Natural killer cell treated with Interleukin-12 subunit alpha and Interleukin-12 subunit beta and Interleukin-15 and Interleukin-18, amount 100 ng/mL, for 72 hours (primary cell): ENCODE measurements at regions not wholly inside any gene's neighbourhood (a gene's known extent, or its start where the extent isn't known, plus 50 kb on each side); places are given as distances from the start of the nearest gene placed in this dataset.
A peak's percentile ranks its signal among the peaks of the same experiment; 100 is the strongest.
"Not testable (repeated sequence)": the region's sequence is repeated elsewhere in the genome, so short reads cannot be mapped to it uniquely, and the experiment has no call there.

ENCODE experiments used
- ATAC-seq, 2 donors: fragments of 150-1000 bp; cut with Tn5 transposase in 1 of 2; sonication (Bioruptor Pico), chemical (Tn5 transposase) in 1 of 2; 2 replicates each; pipeline ENCODE4 v1.10.0; 2021
- DNase-seq: peaks from one replicate; pipeline ENCODE4 v3.0.0; 2022; ENCODE audit warnings: low spot score
- H3K27ac Mint-ChIP-seq, 2 donors: 1 replicate in 1 of 2; 2 replicates in 1 of 2; pipeline ENCODE4 v1.8.0; 2022; ENCODE audit warnings: mixed read lengths in 2 of 2, mild to moderate bottlenecking in 1 of 2, moderate library complexity in 1 of 2
- H3K27me3 Mint-ChIP-seq, 2 donors: 1 replicate in 1 of 2; 2 replicates in 1 of 2; pipeline ENCODE4 v1.8.0; 2022; ENCODE audit warnings: mixed read lengths in 2 of 2
- H3K36me3 Mint-ChIP-seq: one replicate; pipeline ENCODE4 v1.8.0; 2022; ENCODE audit warnings: mixed read lengths
- H3K4me1 Mint-ChIP-seq, 2 donors: 1 replicate in 1 of 2; 2 replicates in 1 of 2; pipeline ENCODE4 v1.8.0; 2022; ENCODE audit warnings: low read depth in 2 of 2, mixed read lengths in 2 of 2, mild to moderate bottlenecking in 1 of 2
- H3K4me3 Mint-ChIP-seq: one replicate; pipeline ENCODE4 v1.8.0; 2022; ENCODE audit warnings: mixed read lengths
- H3K9me3 Mint-ChIP-seq: 2 replicates; pipeline ENCODE4 v1.8.0; 2022; ENCODE audit warnings: mixed read lengths

DNA sequence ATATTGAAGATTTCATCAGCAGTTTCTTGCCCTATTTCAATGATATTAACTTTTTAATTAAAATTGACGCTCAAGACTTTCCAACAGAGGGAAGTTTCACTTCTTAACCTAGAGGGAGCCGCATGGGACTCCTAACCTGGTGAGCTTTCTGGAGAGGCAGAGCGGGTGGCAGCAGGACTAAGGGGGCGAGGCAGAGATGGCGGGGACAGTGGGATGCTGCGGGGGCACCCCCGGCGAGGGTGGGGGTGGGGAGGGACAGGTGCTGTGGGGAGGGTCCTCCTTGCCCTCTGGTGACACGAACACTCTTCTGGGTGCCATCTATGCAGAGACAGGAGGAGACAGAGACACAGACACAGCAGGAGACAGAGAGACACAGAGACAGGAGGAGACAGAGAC lies 104.4 kb downstream of the ADRA2C start:
- DNase-seq, result no peak
- H3K27me3 Mint-ChIP-seq, result peaks cover 34 to 39% of the 10 kb centered on the region in 2 donors
- H3K27ac Mint-ChIP-seq, result peak overlapping the region in 1 of 2 donors; percentile 20
- H3K9me3 Mint-ChIP-seq, result no peaks in the 10 kb centered on the region
- peak overlapping the region; percentile 61 for H3K4me3 Mint-ChIP-seq
- peaks cover 8 to 15% of the 10 kb centered on the region in 2 donors for H3K4me1 Mint-ChIP-seq
- H3K36me3 Mint-ChIP-seq, result peaks cover 6% of the 10 kb centered on the region
- ATAC-seq, result no peak

DNA sequence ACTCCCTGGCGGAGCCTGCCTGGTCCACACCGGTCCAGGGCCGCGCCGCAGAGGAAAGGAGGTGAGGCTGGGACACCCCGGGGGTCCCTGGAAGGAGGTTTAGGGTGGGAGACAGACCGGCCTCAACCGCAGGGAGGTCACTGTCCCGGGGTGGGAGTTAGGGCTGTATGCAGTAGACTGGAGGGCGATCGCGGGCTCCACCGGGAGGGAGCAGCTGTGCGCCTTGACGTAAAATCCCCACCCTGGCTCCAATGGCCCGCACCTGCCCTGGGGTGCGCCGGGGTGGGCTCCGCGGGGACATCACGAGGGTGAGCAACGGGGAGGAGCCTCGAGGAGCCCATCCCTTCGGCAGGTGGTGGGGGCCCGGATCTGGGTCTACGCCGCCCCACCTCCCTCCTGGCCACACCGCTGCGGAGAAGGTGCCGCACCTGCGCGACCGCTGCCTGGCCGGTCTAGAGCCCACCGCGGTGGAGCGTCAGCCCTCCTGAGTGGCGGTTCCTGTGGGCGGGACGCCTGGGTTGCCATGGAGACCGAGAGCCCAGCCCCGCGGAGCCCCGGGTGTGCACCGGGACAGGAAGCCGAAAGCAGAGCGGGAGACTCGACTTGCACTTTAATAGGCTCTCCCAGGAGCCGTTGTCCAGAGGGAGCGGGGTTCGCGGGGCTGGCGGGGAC lies 105.1 kb downstream of the ADRA2C start:
- no peaks in the 10 kb centered on the region for H3K9me3 Mint-ChIP-seq
- peak overlapping the region; percentile 61 for H3K4me3 Mint-ChIP-seq
- peak overlapping the region in 1 of 2 donors; percentile 20 for H3K27ac Mint-ChIP-seq
- DNase-seq (peak; percentile 60), ATAC-seq (peak in 1 of 2 donors; percentile 37)
- H3K36me3 Mint-ChIP-seq, result peaks cover 6% of the 10 kb centered on the region
- peaks cover 8 to 15% of the 10 kb centered on the region in 2 donors for H3K4me1 Mint-ChIP-seq
- H3K27me3 Mint-ChIP-seq, result peaks cover 26 to 38% of the 10 kb centered on the region in 2 donors

DNA sequence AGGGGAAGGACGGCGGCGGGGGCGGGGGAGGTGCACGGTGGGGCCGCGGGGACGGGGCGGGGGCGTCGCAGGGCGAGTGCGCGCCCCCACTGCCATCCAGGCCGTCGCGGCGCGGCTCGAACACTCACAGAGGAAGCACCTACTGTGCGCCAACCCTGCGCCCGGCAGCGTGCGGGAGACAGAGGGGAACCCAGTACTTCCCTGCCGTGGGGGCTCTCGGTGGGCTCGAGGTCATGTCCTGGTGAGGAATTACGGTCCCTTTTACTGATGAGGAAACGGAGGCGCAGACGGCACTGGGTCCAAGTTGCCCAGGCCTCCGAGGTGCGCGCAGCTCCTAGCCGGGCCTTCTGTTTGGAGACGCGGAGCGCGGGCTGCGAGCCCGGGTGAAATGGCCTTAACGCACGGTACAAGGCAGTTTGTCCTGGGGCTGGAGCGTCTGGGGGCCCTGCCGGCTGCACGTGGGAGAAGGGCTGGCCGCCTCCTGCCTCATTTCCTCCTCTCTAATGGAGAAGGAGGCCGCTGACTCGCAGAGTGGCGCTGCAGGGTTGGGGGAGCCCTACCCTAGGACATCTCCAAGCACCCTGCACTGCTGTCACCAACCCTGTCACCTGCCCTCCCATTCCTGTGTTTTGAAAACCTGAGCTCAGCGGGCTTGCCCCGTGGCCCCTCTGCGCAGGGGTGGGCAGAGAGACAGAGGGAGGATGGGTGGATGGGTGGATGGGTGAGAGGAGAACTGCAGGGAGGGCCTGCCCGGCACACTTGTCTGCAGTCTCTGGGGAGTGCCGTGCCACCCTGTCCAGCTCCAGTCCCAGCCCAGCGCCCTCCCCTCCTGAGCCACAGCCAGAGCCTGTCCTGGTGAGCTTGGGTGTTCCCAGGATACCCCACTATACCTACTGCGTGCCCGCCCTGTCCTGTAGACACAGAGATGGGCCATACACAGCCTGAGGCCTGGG lies 106.0 kb downstream of the ADRA2C start:
- peaks cover 8 to 15% of the 10 kb centered on the region in 2 donors for H3K4me1 Mint-ChIP-seq
- DNase-seq (peak; percentile 47), ATAC-seq (peak in 1 of 2 donors; percentile 11)
- peaks cover 6% of the 10 kb centered on the region for H3K36me3 Mint-ChIP-seq
- H3K27me3 Mint-ChIP-seq, result peaks cover 31 to 41% of the 10 kb centered on the region in 2 donors
- no peak overlapping the region for H3K4me3 Mint-ChIP-seq
- H3K27ac Mint-ChIP-seq, result peak overlapping the region in 1 of 2 donors; percentile 30
- no peaks in the 10 kb centered on the region for H3K9me3 Mint-ChIP-seq

DNA sequence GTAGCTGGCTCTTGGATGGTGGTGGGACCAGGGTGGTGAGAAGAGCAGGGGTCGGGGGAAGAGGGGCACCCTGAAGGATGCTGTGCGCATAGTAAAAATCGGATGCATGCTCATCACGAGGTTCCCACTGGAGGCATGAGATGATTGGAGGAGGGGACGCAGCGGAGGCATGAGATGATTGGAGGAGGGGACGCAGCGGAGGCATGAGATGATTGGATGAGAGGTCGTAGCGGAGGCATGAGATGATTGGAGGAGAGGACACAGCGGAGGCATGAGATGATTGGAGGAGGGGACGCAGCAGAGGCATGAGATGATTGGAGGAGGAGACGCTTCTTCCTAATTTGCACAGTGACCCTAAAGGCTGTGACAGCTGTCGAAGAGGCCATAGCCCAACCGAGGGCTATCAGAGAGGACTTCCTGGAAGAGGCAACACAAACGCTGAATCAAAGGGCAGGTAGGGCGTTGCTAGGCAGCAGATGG lies 106.7 kb downstream of the ADRA2C start:
- ATAC-seq (no peak), DNase-seq (no peak)
- Mint-ChIP-seq H3K4me1 (peaks cover 9 to 15% of the 10 kb centered on the region in 2 donors), H3K27me3 (peaks cover 38 to 44% of the 10 kb centered on the region in 2 donors), H3K9me3 (no peaks in the 10 kb centered on the region), H3K36me3 (peaks cover 13% of the 10 kb centered on the region), H3K4me3 (peak overlapping the region; percentile 25), H3K27ac (peak overlapping the region in 1 of 2 donors; percentile 30)

DNA sequence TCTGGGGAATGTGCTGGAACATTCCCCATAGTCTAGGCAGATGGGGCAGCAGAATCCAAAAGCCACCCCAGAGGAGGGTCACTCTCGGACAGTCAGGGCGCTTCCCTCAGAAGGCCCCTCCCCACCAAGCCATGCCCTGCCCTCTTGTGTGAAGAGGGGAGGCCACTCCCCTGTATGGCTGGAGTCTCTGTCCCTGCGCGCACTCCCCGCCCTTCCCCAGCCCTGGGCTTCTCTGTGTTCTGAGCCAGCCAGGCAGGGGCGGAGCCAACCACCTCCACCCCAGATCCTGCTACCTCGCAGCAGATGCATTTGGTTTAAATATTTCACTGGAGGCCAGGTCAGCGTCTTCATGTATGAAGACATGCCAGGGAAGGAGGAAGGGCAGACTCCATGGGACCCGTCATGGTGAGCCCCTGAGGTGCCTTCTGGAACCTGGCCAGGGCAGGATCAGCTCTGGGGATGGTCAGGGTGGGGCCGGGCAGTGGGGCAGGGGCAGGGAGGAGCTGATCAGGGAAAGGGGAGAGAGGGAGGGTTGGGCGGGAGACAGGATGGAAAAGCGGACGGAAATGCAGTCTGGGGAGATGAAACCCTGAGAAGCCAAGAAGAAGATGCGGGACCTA lies 107.3 kb downstream of the ADRA2C start:
- Mint-ChIP-seq H3K4me3 (no peak overlapping the region), H3K27ac (peak overlapping the region in 1 of 2 donors; percentile 30), H3K27me3 (peaks cover 43 to 47% of the 10 kb centered on the region in 2 donors), H3K36me3 (peaks cover 19% of the 10 kb centered on the region), H3K4me1 (peaks cover 14 to 21% of the 10 kb centered on the region in 2 donors), H3K9me3 (no peaks in the 10 kb centered on the region)
- no peak for ATAC-seq
- peak; percentile 51 for DNase-seq

DNA sequence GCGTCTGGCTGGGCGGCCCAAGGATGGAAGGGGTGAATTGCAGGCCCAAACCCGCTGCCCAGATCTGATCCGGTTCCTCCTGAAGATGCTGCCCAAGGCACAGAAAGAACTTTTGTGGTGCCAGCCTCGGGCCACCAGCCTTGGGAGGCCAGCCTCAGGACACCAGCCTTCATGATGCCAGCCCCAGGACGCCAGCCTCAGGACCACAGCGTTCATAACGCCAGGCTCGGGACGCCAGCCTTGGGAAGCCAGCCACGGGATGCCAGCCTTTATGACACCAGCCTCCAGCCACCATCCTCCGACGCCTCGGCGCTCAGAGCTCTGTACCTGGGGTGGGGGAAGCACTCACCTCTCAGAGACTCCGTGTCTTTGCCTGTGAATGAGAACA lies 107.8 kb downstream of the ADRA2C start:
- H3K9me3 Mint-ChIP-seq, result no peaks in the 10 kb centered on the region
- no peak overlapping the region for H3K27ac Mint-ChIP-seq
- H3K36me3 Mint-ChIP-seq, result peaks cover 19% of the 10 kb centered on the region
- no peak overlapping the region for H3K4me3 Mint-ChIP-seq
- ATAC-seq (no peak), DNase-seq (peak; percentile 31)
- H3K27me3 Mint-ChIP-seq, result peaks cover 46 to 47% of the 10 kb centered on the region in 2 donors
- H3K4me1 Mint-ChIP-seq, result peaks cover 18 to 24% of the 10 kb centered on the region in 2 donors

DNA sequence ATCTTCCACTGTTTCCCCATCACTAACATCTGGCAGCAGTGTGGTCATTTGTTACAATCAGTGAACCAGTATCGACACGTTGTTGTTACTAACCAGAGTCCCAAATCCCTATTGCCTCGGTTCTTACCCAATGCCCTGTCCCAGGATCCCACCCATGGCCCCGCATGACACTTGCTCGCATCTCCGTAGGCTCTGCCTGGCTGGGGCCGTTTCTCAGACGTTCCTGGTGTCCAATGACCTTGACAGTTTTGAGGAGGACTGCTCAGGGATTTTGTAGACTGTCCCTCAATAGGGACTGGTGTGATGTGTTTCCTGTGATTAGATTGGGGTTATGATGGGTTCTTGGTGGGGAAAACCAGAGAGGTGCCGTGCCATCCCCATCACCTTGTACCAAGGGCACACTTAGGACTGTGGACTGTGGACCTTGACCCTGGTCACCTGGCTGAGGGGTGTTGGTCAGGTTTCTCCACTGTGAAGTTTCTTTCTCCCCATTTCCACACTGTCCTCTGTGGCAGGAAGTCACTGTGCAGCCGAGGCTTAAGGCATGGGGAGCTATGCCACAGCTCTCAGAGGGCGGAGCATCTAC lies 108.4 kb downstream of the ADRA2C start:
- no peak overlapping the region for H3K27ac Mint-ChIP-seq
- no peak overlapping the region for H3K4me3 Mint-ChIP-seq
- DNase-seq (no peak), ATAC-seq (no peak)
- H3K36me3 Mint-ChIP-seq, result peaks cover 19% of the 10 kb centered on the region
- H3K9me3 Mint-ChIP-seq, result no peaks in the 10 kb centered on the region
- peaks cover 47 to 52% of the 10 kb centered on the region in 2 donors for H3K27me3 Mint-ChIP-seq
- peaks cover 23 to 29% of the 10 kb centered on the region in 2 donors for H3K4me1 Mint-ChIP-seq

DNA sequence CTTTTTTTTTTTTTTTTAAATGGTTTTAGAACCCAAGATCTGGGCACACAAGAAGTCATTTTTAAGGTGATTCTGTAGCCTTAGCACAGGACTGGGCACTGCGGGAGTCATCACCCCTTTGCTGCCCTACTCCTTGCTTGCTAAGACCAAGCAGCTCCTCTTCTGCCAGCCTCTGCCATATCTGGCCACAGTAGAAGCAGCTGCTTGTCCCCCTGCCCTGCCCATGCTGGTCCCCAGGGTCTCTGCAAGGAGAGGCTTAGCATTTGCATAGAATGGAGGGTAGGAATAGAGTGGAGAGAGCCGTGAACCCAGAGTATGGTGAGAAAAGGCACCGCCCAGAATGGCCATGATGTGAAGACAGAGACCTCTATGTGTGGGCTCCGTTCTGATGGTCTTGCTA lies 109.3 kb downstream of the ADRA2C start:
- no peaks in the 10 kb centered on the region for H3K9me3 Mint-ChIP-seq
- DNase-seq (peak; percentile 32), ATAC-seq (no peak)
- peaks cover 29 to 33% of the 10 kb centered on the region in 2 donors for H3K4me1 Mint-ChIP-seq
- peaks cover 46 to 49% of the 10 kb centered on the region in 2 donors for H3K27me3 Mint-ChIP-seq
- no peak overlapping the region for H3K4me3 Mint-ChIP-seq
- H3K27ac Mint-ChIP-seq, result no peak overlapping the region
- peaks cover 19% of the 10 kb centered on the region for H3K36me3 Mint-ChIP-seq

DNA sequence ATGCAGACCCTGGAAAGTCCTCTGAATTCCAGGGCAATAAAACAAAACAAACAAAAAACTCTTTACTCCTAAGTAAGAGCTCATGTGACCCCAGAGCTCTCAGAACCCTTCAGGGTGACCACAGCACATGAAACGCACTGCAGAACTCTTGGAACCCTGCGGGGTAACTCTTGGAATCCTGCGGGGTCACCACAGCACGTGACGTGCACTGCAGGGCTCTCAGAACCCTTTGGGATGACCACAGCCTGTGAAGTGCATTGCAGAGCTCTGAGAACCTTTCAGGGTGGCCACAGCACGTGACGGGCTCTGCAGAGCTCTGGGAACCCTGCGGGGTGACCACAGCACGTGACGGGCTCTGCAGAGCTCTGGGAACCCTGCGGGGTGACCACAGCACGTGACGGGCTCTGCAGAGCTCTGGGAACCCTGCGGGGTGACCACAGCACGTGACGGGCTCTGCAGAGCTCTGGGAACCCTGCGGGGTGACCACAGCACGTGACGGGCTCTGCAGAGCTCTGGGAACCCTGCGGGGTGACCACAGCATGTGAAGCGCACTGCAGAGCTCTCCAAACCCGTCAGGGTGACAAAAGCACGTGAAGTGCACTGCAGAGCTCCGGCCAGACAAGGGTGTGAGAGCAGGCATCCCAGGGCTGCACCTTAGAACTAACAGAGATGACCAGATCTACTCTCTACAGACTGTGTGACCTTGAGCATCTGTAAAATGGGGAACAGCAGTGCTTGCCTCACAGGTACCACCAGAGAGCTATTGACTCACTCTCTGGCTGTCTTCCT lies 110.1 kb downstream of the ADRA2C start:
- H3K4me3 Mint-ChIP-seq, DNase-seq, ATAC-seq, H3K9me3 Mint-ChIP-seq, H3K27ac Mint-ChIP-seq: not testable (repeated sequence)
- peaks cover 41 to 43% of the 10 kb centered on the region in 2 donors for H3K27me3 Mint-ChIP-seq
- H3K36me3 Mint-ChIP-seq, result peaks cover 13% of the 10 kb centered on the region
- peaks cover 21 to 30% of the 10 kb centered on the region in 2 donors for H3K4me1 Mint-ChIP-seq

DNA sequence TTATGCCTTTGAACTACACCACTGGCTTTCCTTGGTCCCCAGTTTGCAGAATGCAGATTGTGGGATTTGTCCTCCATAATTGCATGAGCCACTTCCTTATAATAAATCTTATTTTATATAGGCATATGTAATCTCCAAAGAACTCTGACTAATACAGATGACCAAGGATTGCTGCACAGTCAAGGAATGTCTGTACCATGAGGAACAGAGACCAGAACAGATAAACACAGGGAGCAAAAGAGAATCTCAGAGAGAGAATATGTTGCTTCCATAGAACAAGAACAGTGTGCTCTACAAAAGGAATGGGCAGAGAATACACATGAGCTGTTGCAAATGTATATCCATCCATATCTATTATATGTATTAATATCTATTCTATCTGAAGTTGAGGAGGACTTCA lies 111.1 kb downstream of the ADRA2C start:
- no peaks in the 10 kb centered on the region for H3K9me3 Mint-ChIP-seq
- H3K27me3 Mint-ChIP-seq, result peaks cover 40 to 44% of the 10 kb centered on the region in 2 donors
- H3K4me3 Mint-ChIP-seq, result no peak overlapping the region

DNA sequence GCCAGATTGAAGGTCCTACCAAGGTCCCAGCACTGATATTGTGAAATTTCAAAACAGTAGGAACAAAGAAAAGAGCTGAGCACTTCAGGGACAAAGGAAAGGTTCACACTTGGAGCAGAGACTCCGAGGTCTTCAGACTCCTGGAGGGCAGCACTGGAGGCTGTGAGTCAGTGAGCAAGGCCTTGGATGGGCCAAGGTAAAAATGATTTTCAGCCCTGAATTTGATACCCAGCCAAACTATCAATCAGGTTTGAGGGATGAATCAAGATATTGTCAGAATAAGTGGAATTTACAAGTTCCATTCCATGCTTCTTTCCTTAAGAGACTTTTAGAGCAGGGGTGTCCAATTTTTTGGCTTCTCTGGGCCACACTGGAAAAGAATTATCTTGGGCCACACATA lies 111.7 kb downstream of the ADRA2C start:
- Mint-ChIP-seq H3K36me3 (peaks cover 13% of the 10 kb centered on the region), H3K4me3 (no peak overlapping the region), H3K4me1 (peaks cover 20 to 27% of the 10 kb centered on the region in 2 donors), H3K27ac (no peak overlapping the region), H3K9me3 (no peaks in the 10 kb centered on the region), H3K27me3 (peaks cover 35 to 44% of the 10 kb centered on the region in 2 donors)
- DNase-seq, result no peak
- ATAC-seq, result no peak

More for the DNA sequence above, 111.1 kb downstream of the ADRA2C start:
- DNase-seq, result no peak
- H3K36me3 Mint-ChIP-seq, result peaks cover 13% of the 10 kb centered on the region
- ATAC-seq, result no peak
- H3K4me1 Mint-ChIP-seq, result peaks cover 20 to 30% of the 10 kb centered on the region in 2 donors
- no peak overlapping the region for H3K27ac Mint-ChIP-seq

DNA sequence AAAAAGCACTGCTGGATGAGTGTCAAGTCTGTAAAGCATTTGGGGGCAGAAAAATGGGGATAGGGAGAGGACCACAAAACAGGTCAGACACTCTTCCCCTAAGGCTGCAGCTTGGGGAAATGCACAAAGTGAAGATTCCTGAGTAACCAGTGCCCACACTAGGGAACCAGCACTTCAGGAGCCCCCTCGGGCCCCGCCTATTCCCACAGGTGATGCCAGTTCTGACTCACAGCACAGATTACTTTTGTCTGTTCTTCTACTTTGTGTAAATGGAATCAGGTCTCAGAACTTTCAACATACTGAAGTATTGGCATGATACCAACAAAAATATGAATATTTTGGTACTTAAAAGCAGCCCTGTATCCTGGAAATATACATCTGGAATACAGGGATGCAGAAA lies 112.5 kb downstream of the ADRA2C start:
- no peaks in the 10 kb centered on the region for H3K9me3 Mint-ChIP-seq
- peaks cover 20 to 24% of the 10 kb centered on the region in 2 donors for H3K4me1 Mint-ChIP-seq
- ATAC-seq (no peak), DNase-seq (no peak)
- peak overlapping the region; percentile 64 for H3K4me3 Mint-ChIP-seq
- no peak overlapping the region for H3K27ac Mint-ChIP-seq
- H3K27me3 Mint-ChIP-seq, result peaks cover 32 to 44% of the 10 kb centered on the region in 2 donors
- peaks cover 13% of the 10 kb centered on the region for H3K36me3 Mint-ChIP-seq
